NCI-H748 (cell line): ENCODE measurements at regions not wholly inside any gene's neighbourhood (a gene's known extent, or its start where the extent isn't known, plus 50 kb on each side); places are given as distances from the start of the nearest gene placed in this dataset.
A peak's percentile ranks its signal among the peaks of the same experiment; 100 is the strongest.
"Not testable (repeated sequence)": the region's sequence is repeated elsewhere in the genome, so short reads cannot be mapped to it uniquely, and the experiment has no call there.

Experiments
- DNase-seq: peaks from one replicate; lab custom pipeline; 2025; ENCODE audit not compliant: unreplicated experiment; lab: John Stamatoyannopoulos, UW

DNA sequence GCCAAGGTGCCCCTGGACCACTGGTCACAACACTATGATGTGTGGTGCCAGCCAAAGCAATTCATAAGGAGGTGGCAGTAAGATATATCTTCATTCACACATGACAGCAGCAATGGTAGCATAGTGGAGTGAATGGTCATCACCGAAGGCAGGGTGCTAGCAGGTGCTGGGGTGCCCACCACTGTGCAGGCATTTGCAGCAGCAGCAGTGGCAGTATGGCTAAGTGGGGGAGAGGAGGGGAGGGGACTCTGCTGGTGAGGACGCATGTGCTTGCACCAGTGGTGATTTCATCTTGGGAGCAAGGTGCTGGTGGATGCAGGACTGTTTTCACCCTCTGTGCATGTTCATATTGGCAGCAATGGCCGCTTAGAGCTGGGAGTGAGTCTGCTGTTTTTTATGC is 419.1 kb upstream of the KLHL4 start:
- no peak for DNase-seq

DNA sequence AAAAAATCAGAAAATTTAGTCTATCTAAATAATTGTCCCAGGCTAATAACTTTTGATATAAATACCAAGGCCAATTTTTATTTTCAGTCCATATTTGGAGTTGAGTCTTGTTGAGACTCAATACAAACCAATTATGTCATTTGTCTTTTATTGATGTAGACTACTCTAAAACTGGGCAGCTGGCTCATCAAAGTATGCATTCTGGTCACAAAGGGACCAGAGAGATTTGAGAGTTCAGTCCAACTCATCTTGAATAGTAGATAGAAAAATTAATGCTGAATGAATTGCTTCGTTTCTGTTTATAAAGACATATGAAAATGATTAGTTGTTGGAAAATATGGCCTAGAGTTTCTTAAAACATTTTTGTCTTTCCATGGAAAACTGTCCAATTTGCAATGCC is 412.5 kb upstream of the KLHL4 start:
- peak; percentile 19 for DNase-seq

GRCh38 chrX:87110142-87110541 is 407.5 kb upstream of the KLHL4 start:
- DNase-seq: no peak

DNA sequence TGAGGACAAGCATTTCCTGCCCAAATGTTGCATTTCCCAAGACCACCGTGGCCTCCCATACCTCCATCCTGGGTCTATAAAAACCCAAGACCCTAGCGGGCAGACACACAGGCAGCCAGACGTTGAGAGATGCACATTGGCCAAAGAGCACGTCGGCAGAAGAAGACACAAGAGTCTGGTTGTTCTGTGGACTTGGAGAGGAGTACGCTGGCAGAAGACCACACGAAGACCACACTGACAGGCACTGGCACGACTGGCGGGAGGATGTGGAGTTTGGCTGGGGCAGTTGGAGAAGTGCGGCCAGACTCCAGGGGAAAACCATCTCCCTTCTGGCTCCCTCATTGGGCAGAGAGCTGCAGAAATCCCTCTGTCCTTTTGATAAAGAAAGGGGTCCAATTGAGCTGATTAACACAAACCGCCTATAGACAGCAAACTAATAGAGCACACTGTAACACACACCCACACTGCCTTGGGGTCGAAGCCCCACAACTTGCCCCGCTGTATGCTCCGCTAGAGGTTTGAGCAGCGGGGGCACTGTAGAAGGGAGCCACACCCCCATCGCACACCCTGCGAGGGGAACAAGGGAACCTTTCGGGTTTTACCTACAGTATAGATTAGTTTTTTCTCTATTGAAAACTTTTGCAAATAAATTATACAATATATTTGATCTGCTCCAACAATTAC is 376.7 kb upstream of the KLHL4 start:
- DNase-seq: peak; percentile 78

GRCh38 chrX:87160435-87161010 is 357.1 kb upstream of the KLHL4 start:
- no peak for DNase-seq

- no peak for DNase-seq
Measured at GRCh38 chrX:87167841-87168240, 349.8 kb upstream of the KLHL4 start.

- not testable (repeated sequence) for DNase-seq
Measured at GRCh38 chrX:87178009-87178408, 339.6 kb upstream of the KLHL4 start.
